DND-41 (cell line): ENCODE measurements at regions not wholly inside any gene's neighbourhood (a gene's known extent, or its start where the extent isn't known, plus 50 kb on each side); places are given as distances from the start of the nearest gene placed in this dataset.

Source experiments
- ATAC-seq: fragments of 200-7000 bp; cut with Tn5 transposase; 3 replicates; pipeline ENCODE4 v1.9.1; 2021; ENCODE audit warnings: low read depth; ENCODE audit not compliant: insufficient read depth
- DNase-seq: peaks from one replicate; pipeline ENCODE4 v3.0.0-alpha.2; 2020
- H2AFZ ChIP-seq: 2 replicates; pipeline ENCODE4 v1.6.0; 2012; ENCODE audit warnings: low read depth, low read length
- H3K27ac ChIP-seq: 2 replicates; pipeline ENCODE4 v1.5.1; 2012; ENCODE audit warnings: low read length, inconsistent platforms
- H3K27me3 ChIP-seq: fragments of 200-600 bp; sonication (generic); 2 replicates; pipeline ENCODE4 v1.6.0; 2012; ENCODE audit warnings: low read length, mild to moderate bottlenecking, inconsistent platforms; ENCODE audit not compliant: insufficient read depth, poor library complexity
- H3K36me3 ChIP-seq: 2 replicates; pipeline ENCODE4 v1.5.1; 2012; ENCODE audit warnings: low read length, inconsistent platforms; ENCODE audit not compliant: insufficient read depth
- H3K4me1 ChIP-seq: 2 replicates; pipeline ENCODE4 v1.5.1; 2012; ENCODE audit warnings: mild to moderate bottlenecking, low read length; ENCODE audit not compliant: insufficient read depth
- H3K4me2 ChIP-seq: 2 replicates; pipeline ENCODE4 v1.6.0; 2012; ENCODE audit warnings: mild to moderate bottlenecking, moderate library complexity, low read length, inconsistent platforms; ENCODE audit not compliant: insufficient read depth
- H3K4me3 ChIP-seq, 2 experiments: fragments of 200-600 bp in 1 of 2; shearing (Covaris generic) in 1 of 2; 2 replicates each; pipeline ENCODE4 v1.5.1; 2012 to 2016; ENCODE audit warnings: inconsistent platforms in 2 of 2, low read length in 2 of 2, mild to moderate bottlenecking in 2 of 2, low read depth in 1 of 2, moderate library complexity in 1 of 2
- H3K79me2 ChIP-seq: 2 replicates; pipeline ENCODE4 v1.6.0; 2012; ENCODE audit warnings: low read length, inconsistent platforms; ENCODE audit not compliant: insufficient read depth
- H3K9ac ChIP-seq: 2 replicates; pipeline ENCODE4 v1.6.0; 2012; ENCODE audit warnings: low read depth, mild to moderate bottlenecking, inconsistent platforms, low read length, moderate library complexity
- H3K9me3 ChIP-seq: 2 replicates; pipeline ENCODE4 v1.5.1; 2012; ENCODE audit warnings: low read length, moderate library complexity, mild to moderate bottlenecking, inconsistent platforms; ENCODE audit not compliant: insufficient read depth, severe bottlenecking
- H4K20me1 ChIP-seq: 2 replicates; pipeline ENCODE4 v1.6.0; 2012; ENCODE audit warnings: low read length; ENCODE audit not compliant: insufficient read depth
- EZH2 ChIP-seq: IDR thresholded peaks from 3 replicates; pipeline ENCODE4 v1.6.1; 2012; ENCODE audit warnings: borderline replicate concordance, low read depth, mild to moderate bottlenecking, moderate library complexity, low read length, inconsistent platforms; ENCODE audit not compliant: severe bottlenecking
- TF ChIP-seq, protein P1 (sequence below): IDR thresholded peaks from 2 replicates; pipeline ENCODE4 v1.5.1; 2012; ENCODE audit warnings: borderline replicate concordance, low read length, moderate library complexity, mild to moderate bottlenecking; ENCODE audit not compliant: poor library complexity, severe bottlenecking; ENCODE audit errors: extremely low read depth

GRCh38 chr5:143685246-143685815 lies 126.6 kb upstream of the HMHB1 start:
- H3K9ac ChIP-seq: no peak overlapping the region
- H3K27me3 ChIP-seq: no peaks in the 10 kb centered on the region
- no peaks in the 10 kb centered on the region for H4K20me1 ChIP-seq
- no peak overlapping the region for H2AFZ ChIP-seq
- no peak overlapping the region for H3K27ac ChIP-seq
- no peak for TF ChIP-seq EZH2
- TF ChIP-seq, protein P1, sequence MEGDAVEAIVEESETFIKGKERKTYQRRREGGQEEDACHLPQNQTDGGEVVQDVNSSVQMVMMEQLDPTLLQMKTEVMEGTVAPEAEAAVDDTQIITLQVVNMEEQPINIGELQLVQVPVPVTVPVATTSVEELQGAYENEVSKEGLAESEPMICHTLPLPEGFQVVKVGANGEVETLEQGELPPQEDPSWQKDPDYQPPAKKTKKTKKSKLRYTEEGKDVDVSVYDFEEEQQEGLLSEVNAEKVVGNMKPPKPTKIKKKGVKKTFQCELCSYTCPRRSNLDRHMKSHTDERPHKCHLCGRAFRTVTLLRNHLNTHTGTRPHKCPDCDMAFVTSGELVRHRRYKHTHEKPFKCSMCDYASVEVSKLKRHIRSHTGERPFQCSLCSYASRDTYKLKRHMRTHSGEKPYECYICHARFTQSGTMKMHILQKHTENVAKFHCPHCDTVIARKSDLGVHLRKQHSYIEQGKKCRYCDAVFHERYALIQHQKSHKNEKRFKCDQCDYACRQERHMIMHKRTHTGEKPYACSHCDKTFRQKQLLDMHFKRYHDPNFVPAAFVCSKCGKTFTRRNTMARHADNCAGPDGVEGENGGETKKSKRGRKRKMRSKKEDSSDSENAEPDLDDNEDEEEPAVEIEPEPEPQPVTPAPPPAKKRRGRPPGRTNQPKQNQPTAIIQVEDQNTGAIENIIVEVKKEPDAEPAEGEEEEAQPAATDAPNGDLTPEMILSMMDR: peak; percentile 32
- no peaks in the 10 kb centered on the region for H3K4me1 ChIP-seq
- ATAC-seq (no peak), DNase-seq (no peak)
- no peak overlapping the region for H3K4me3 ChIP-seq
- no peaks in the 10 kb centered on the region for H3K79me2 ChIP-seq
- no peak overlapping the region for H3K4me2 ChIP-seq
- H3K9me3 ChIP-seq: peaks cover 3% of the 10 kb centered on the region
- no peaks in the 10 kb centered on the region for H3K36me3 ChIP-seq

DNA sequence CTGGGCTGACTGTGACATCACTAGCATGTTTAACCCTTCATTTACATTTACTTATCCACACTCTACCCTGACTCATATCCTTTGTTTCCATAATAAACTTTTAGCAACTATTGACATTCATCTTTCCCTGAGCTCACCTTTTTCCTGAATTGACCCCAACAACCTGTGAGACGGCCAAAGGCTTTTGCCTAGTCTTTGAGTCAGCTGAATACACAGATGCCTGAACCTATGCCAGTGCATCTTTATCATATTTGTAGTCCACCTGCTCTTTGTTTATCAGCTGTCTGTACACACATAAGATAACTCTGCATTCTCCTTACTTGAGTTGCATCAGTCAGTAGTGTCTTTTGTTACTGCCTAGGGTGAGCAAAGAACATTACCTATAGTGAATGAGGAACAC lies 128.5 kb upstream of the HMHB1 start:
- Histone ChIP-seq H3K79me2 (no peaks in the 10 kb centered on the region), H3K9me3 (no peaks in the 10 kb centered on the region), H3K4me1 (no peaks in the 10 kb centered on the region), H2AFZ (no peak overlapping the region), H3K4me3 (no peak overlapping the region), H3K27me3 (no peaks in the 10 kb centered on the region), H3K9ac (no peak overlapping the region), H3K27ac (no peak overlapping the region), H4K20me1 (no peaks in the 10 kb centered on the region), H3K4me2 (no peak overlapping the region), H3K36me3 (no peaks in the 10 kb centered on the region)
- DNase-seq: no peak
- no peak for ATAC-seq
- TF ChIP-seq EZH2: no peak
- TF ChIP-seq, protein P1: no peak

GRCh38 chr5:143682929-143683386 lies 129.0 kb upstream of the HMHB1 start:
- ATAC-seq (no peak), DNase-seq (no peak)
- Histone ChIP-seq H3K4me2 (no peak overlapping the region), H3K79me2 (no peaks in the 10 kb centered on the region), H4K20me1 (no peaks in the 10 kb centered on the region), H3K9me3 (no peaks in the 10 kb centered on the region), H3K27ac (no peak overlapping the region), H3K4me1 (no peaks in the 10 kb centered on the region), H3K36me3 (no peaks in the 10 kb centered on the region), H3K9ac (no peak overlapping the region), H3K4me3 (no peak overlapping the region), H3K27me3 (no peaks in the 10 kb centered on the region), H2AFZ (no peak overlapping the region)
- no peak for TF ChIP-seq EZH2
- TF ChIP-seq, protein P1: no peak
